Breast epithelium (tissue), 3 donors: ENCODE measurements at regions not wholly inside any gene's neighbourhood (a gene's known extent, or its start where the extent isn't known, plus 50 kb on each side); places are given as distances from the start of the nearest gene placed in this dataset.

Source experiments
- CTCF ChIP-seq, 3 donors: fragments of 450-650 bp; IDR thresholded peaks; one replicate each; pipeline ENCODE4 v1.5.1; 2016 to 2017; ENCODE audit warnings: antibody characterized with exemption in 3 of 3, mild to moderate bottlenecking in 3 of 3, moderate library complexity in 3 of 3
- POLR2AphosphoS5 ChIP-seq, 3 donors: sonication (generic); formaldehyde crosslinking; IDR thresholded peaks; one replicate each; pipeline ENCODE4 v1.6.1; 2017; ENCODE audit warnings: antibody characterized with exemption in 3 of 3

GRCh38 chr4:120236873-120237272 is 170.2 kb upstream of the MAD2L1 start:
- TF ChIP-seq POLR2AphosphoS5 (IDR thresholded peaks at IDR 0.05): no peak
- no peak for TF ChIP-seq CTCF (IDR thresholded peaks at IDR 0.05)
